GM21381 (cell line): ENCODE measurements at regions not wholly inside any gene's neighbourhood (a gene's known extent, or its start where the extent isn't known, plus 50 kb on each side); places are given as distances from the start of the nearest gene placed in this dataset.
"Not testable (repeated sequence)": the region's sequence is repeated elsewhere in the genome, so short reads cannot be mapped to it uniquely, and the experiment has no call there.

Source experiments
- ATAC-seq: cut with Tn5 transposase; IDR thresholded peaks from one replicate; pipeline ENCODE4 v1.9.1; 2021; ENCODE audit warnings: mild to moderate bottlenecking, moderate library complexity; ENCODE audit not compliant: unreplicated experiment

DNA sequence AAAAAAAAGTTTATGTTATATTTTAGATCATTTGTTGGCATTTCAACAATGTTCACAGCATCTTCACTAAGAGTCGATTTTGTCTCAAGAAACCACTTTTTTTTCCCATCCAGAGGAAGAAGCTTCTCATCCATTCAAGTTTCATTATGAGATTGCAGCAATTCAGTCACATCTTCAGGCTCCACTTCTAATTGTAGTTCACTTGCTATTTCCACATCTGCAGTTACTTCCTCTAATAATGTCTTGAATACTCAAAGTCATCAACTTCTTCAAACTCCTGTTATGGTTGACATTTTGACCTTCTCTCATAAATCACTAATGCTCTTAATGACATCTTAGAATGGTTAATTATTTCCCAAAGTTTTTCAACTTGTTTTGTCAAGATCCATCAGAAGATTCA lies 61.3 kb upstream of the CHORDC1 start:
- ATAC-seq, result no peak

DNA sequence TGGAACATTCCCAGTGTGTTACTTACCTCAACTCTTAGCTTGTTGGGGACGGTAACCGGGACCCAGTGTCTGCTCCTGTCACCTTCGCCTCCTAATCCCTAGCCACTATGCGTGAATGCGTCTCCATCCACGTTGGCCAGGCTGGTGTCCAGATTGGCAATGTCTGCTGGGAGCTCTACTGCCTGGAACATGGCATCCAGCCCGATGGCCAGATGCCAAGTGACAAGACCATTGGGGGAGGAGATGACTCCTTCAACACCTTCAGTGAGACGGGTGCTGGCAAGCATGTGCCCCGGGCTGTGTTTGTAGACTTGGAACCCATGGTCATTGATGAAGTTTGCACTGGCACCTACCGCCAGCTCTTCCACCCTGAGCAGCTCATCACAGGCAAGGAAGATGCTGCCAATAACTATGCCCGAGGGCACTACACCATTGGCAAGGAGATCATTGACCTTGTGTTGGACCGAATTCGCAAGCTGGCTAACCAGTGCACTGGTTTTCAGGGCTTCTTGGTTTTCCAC lies 59.8 kb upstream of the CHORDC1 start:
- not testable (repeated sequence) for ATAC-seq

DNA sequence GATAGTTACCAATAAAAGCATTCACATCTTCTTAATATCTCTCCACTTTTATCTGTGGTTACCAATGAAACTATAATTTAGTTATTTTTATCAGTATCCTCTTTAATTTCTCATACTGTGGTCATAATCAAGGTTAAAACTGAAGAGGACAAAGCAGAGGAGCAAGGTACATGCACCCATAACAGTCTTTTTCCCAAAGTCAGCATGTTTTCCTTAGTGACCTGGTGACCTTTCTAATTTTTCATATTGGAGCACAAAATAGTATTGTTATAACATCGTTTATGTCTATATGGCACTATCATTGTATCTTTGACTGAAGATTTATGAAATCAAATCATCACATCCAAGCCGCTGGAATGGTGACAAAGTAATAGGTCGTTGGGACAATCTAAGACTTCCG lies 51.5 kb upstream of the CHORDC1 start:
- no peak for ATAC-seq
